Suprapubic skin (tissue), 4 donors: ENCODE measurements at regions not wholly inside any gene's neighbourhood (a gene's known extent, or its start where the extent isn't known, plus 50 kb on each side); places are given as distances from the start of the nearest gene placed in this dataset.

Experiments
- DNase-seq, 2 donors: peaks; one replicate each; pipeline ENCODE4 v3.0.0-alpha.2; 2019; ENCODE audit warnings: low spot score in 2 of 2
- H3K27ac ChIP-seq: fragments of 200-600 bp; sonication (generic); one replicate; pipeline ENCODE4 v1.5.1; 2019
- H3K27me3 ChIP-seq: fragments of 200-600 bp; sonication (generic); one replicate; pipeline ENCODE4 v1.5.1; 2019
- H3K36me3 ChIP-seq: fragments of 200-600 bp; sonication (generic); one replicate; pipeline ENCODE4 v1.5.1; 2019
- H3K4me1 ChIP-seq: fragments of 200-600 bp; sonication (generic); one replicate; pipeline ENCODE4 v1.5.1; 2019
- H3K4me3 ChIP-seq: fragments of 200-600 bp; sonication (generic); one replicate; pipeline ENCODE4 v1.5.1; 2019; ENCODE audit warnings: mild to moderate bottlenecking
- H3K9me3 ChIP-seq: fragments of 200-600 bp; sonication (generic); one replicate; pipeline ENCODE4 v1.5.1; 2019
- CTCF ChIP-seq, 2 donors: fragments of 200-600 bp in 1 of 2; fragments of 450-650 bp in 1 of 2; sonication (generic) in 1 of 2; IDR thresholded peaks; one replicate each; pipeline ENCODE4 v1.5.1; 2016 to 2019; ENCODE audit warnings: antibody characterized with exemption in 2 of 2, mild to moderate bottlenecking in 1 of 2, moderate library complexity in 1 of 2
- EP300 ChIP-seq: sonication (generic); formaldehyde crosslinking; IDR thresholded peaks from one replicate; pipeline ENCODE4 v1.6.1; 2017; ENCODE audit warnings: antibody characterized with exemption
- POLR2A ChIP-seq, 2 donors: fragments of 450-650 bp; IDR thresholded peaks; one replicate each; pipeline ENCODE4 v1.6.1; 2017; ENCODE audit warnings: antibody characterized with exemption in 2 of 2, mild to moderate bottlenecking in 2 of 2, moderate library complexity in 2 of 2
- POLR2AphosphoS5 ChIP-seq, 3 donors: sonication (generic); formaldehyde crosslinking; IDR thresholded peaks; one replicate each; pipeline ENCODE4 v1.6.1; 2017; ENCODE audit warnings: antibody characterized with exemption in 3 of 3
- WGBS: methylation state at CpG from one replicate; pipeline ENCODE4 v1.1.5; 2018; 5-methylcytosine and 5-hydroxymethylcytosine counted together

GRCh38 chr5:5995819-5996218, 382.5 kb downstream of the MED10 start:
- no peak for DNase-seq
- Histone ChIP-seq H3K9me3 (peaks cover 11% of the 10 kb centered on the region), H3K4me3 (no peak overlapping the region), H3K27ac (no peak overlapping the region), H3K4me1 (no peaks in the 10 kb centered on the region), H3K36me3 (no peaks in the 10 kb centered on the region), H3K27me3 (no peaks in the 10 kb centered on the region)
- TF ChIP-seq CTCF (IDR thresholded peaks at IDR 0.05): no peak
- no peak for TF ChIP-seq POLR2AphosphoS5 (IDR thresholded peaks at IDR 0.05)
- TF ChIP-seq EP300: no peak
- TF ChIP-seq POLR2A (IDR thresholded peaks at IDR 0.05): no peak

- DNase-seq: no peak
- TF ChIP-seq EP300: no peak
- Histone ChIP-seq H3K27ac (no peak overlapping the region), H3K4me1 (no peaks in the 10 kb centered on the region), H3K9me3 (no peaks in the 10 kb centered on the region), H3K4me3 (no peak overlapping the region), H3K36me3 (no peaks in the 10 kb centered on the region), H3K27me3 (no peaks in the 10 kb centered on the region)
- 78% methylated on average over 5 of the region's 5 CpGs for WGBS
Measured at GRCh38 chr5:5986492-5987178, 391.7 kb downstream of the MED10 start.

DNA sequence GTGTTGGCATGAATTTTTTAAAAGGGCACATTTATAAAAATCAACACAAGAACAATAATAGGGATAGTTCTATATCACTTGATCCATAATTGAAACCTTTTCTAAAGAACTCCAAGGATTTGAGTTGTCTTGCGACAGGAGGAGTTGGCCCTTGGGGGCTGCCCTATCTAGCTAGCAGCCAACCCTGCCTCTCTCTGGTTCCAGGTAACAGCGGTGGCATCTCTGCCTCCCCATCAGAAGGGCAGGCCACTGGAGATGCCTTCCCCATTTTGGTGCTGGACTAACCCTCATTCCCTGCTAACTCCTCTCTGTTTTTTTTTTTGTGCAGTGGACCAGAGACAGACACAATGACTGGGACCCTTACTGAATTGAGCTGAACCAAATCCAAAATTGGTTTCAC, 393.0 kb downstream of the MED10 start:
- WGBS: 98% methylated on average over 2 of the region's 2 CpGs

DNA sequence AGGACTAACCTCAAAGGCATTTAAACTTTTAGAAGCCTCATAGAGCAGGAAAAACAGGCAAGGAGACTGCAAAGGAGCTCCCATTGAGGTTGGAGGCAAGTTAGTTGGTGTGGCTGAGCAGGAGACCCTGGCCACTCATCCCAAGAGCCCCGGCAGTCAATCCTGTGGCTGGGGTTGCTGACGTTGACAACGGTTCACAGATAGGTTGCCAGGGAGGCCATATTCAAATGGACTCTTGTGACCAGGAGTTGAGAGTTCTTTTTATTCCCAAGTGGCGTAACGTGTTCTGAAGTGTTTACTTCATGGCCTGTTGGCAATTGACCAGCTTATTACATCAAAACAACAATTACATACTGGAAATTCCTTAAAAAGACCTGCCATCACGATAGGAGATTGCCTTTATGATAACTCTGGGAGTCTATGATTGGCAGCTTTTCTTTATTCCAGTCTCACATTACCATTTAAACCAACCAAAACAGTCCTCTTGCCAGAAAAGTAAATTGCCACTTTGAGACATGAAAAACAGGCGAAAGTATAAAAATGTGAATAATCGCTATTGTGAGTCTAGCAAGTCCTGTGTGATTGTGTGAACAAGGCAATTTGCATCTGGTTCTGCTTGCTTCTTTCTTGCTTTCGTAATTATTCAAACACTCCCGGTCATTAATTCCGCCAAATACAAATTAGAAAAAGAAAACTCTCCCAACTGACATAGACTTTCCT, 394.9 kb downstream of the MED10 start:
- no peak for TF ChIP-seq CTCF (IDR thresholded peaks at IDR 0.05)
- TF ChIP-seq EP300: no peak
- TF ChIP-seq POLR2A (IDR thresholded peaks at IDR 0.05): no peak
- no peak for TF ChIP-seq POLR2AphosphoS5 (IDR thresholded peaks at IDR 0.05)
- no peaks in the 10 kb centered on the region for H3K4me1 ChIP-seq
- WGBS: 82% methylated on average over 11 of the region's 11 CpGs
- H3K4me3 ChIP-seq: no peak overlapping the region
- no peak for DNase-seq
- no peak overlapping the region for H3K27ac ChIP-seq
- H3K36me3 ChIP-seq: no peaks in the 10 kb centered on the region
- no peaks in the 10 kb centered on the region for H3K9me3 ChIP-seq
- no peaks in the 10 kb centered on the region for H3K27me3 ChIP-seq

More for the DNA sequence above, 393.0 kb downstream of the MED10 start:
- no peak overlapping the region for H3K4me3 ChIP-seq
- DNase-seq: no peak
- H3K27ac ChIP-seq: no peak overlapping the region
- H3K4me1 ChIP-seq: no peaks in the 10 kb centered on the region
- no peaks in the 10 kb centered on the region for H3K9me3 ChIP-seq
- H3K27me3 ChIP-seq: no peaks in the 10 kb centered on the region
- TF ChIP-seq POLR2A (IDR thresholded peaks at IDR 0.05): no peak
- TF ChIP-seq CTCF (IDR thresholded peaks at IDR 0.05): no peak
- no peak for TF ChIP-seq EP300
- TF ChIP-seq POLR2AphosphoS5 (IDR thresholded peaks at IDR 0.05): no peak
- no peaks in the 10 kb centered on the region for H3K36me3 ChIP-seq

GRCh38 chr5:5981562-5981961, 396.8 kb downstream of the MED10 start:
- DNase-seq: no peak

DNA sequence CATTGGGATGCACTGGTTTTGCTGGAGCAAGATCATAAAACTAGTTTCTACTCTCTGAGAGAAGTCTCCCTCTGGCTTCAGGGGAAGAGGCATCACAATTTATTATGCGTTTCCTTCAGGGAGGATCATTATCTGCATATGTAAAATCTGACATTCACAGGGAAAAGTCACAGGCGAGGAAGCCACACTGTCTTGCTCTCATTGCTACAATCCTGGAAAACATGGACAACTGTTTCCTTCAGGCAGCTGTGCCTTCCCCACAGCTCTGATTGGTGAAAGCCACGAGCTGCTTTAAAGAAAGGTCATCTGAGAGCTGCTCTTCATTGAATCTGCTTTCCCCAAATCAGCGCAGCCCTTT, 397.8 kb downstream of the MED10 start:
- H3K36me3 ChIP-seq: no peaks in the 10 kb centered on the region
- no peak overlapping the region for H3K4me3 ChIP-seq
- no peaks in the 10 kb centered on the region for H3K4me1 ChIP-seq
- H3K27me3 ChIP-seq: no peaks in the 10 kb centered on the region
- WGBS: 52% methylated on average over 4 of the region's 4 CpGs
- no peak for DNase-seq
- H3K27ac ChIP-seq: no peak overlapping the region
- TF ChIP-seq EP300 (no peak), POLR2AphosphoS5 (IDR thresholded peaks at IDR 0.05) (no peak), POLR2A (IDR thresholded peaks at IDR 0.05) (no peak)
- H3K9me3 ChIP-seq: no peaks in the 10 kb centered on the region

More at GRCh38 chr5:5981562-5981961, 396.8 kb downstream of the MED10 start:
- no peak for TF ChIP-seq POLR2A (IDR thresholded peaks at IDR 0.05)
- Histone ChIP-seq H3K4me1 (no peaks in the 10 kb centered on the region), H3K36me3 (no peaks in the 10 kb centered on the region), H3K27ac (no peak overlapping the region), H3K4me3 (no peak overlapping the region), H3K27me3 (no peaks in the 10 kb centered on the region), H3K9me3 (no peaks in the 10 kb centered on the region)
- WGBS: 83% methylated on average over 2 of the region's 2 CpGs
